PC-9 (cell line): ENCODE measurements at regions not wholly inside any gene's neighbourhood (a gene's known extent, or its start where the extent isn't known, plus 50 kb on each side); places are given as distances from the start of the nearest gene placed in this dataset.

Source experiments
- BruUV-seq: library from RNA; stranded (reverse); fragments of 400-500 nt; replicated peaks from 2 replicates; lab custom pipeline; 2021; lab: Mats Ljungman, UMichigan
- CTCF ChIA-PET: fragments of 300-600 bp; sonication (Branson Sonifier 250); formaldehyde crosslinking; loops from one replicate; lab custom pipeline; 2022; ENCODE audit warnings: antibody characterized with exemption; lab: Charles Lee
- POLR2A ChIA-PET: fragments of 300-600 bp; sonication (Branson Sonifier 250); formaldehyde crosslinking; loops from one replicate; lab custom pipeline; 2022; ENCODE audit warnings: antibody characterized with exemption; ENCODE audit not compliant: unreplicated experiment; lab: Charles Lee
- DNase-seq, 2 experiments: peaks; one replicate each; pipeline versions ENCODE4 v3.0.0 to v3.0.0-alpha.2; 2015 to 2022; ENCODE audit warnings: mixed read lengths in 1 of 2
- H2AFZ ChIP-seq: fragments of 200-600 bp; sonication (generic); 2 replicates; pipeline ENCODE4 v1.8.1; 2017; ENCODE audit warnings: antibody characterized with exemption
- H3F3A ChIP-seq: fragments of 200-600 bp; sonication (generic); 2 replicates; pipeline ENCODE4 v1.8.1; 2017; ENCODE audit warnings: antibody characterized with exemption, mild to moderate bottlenecking, low read depth; ENCODE audit not compliant: insufficient read depth
- H3K27ac ChIP-seq: fragments of 200-600 bp; sonication (generic); 2 replicates; pipeline ENCODE4 v1.6.1; 2016; ENCODE audit warnings: mixed run types
- H3K27me3 ChIP-seq: fragments of 200-600 bp; sonication (generic); 2 replicates; pipeline ENCODE4 v1.6.1; 2016; ENCODE audit warnings: low read depth, mixed run types; ENCODE audit not compliant: insufficient read depth
- H3K36me3 ChIP-seq: fragments of 200-600 bp; sonication (generic); 2 replicates; pipeline ENCODE4 v1.6.1; 2016; ENCODE audit warnings: low read depth, mixed run types
- H3K4me1 ChIP-seq: fragments of 200-600 bp; sonication (generic); replicated peaks from 2 replicates; pipeline ENCODE4 v1.6.1; 2016; ENCODE audit warnings: mixed run types; ENCODE audit not compliant: insufficient read depth
- H3K4me2 ChIP-seq: fragments of 200-600 bp; sonication (generic); 2 replicates; pipeline ENCODE4 v1.6.1; 2017; ENCODE audit warnings: mixed run types
- H3K4me3 ChIP-seq: fragments of 200-600 bp; sonication (generic); 2 replicates; pipeline ENCODE4 v1.6.1; 2016; ENCODE audit warnings: mixed run types
- H3K79me2 ChIP-seq: fragments of 200-600 bp; sonication (generic); 2 replicates; pipeline ENCODE4 v1.6.1; 2017; ENCODE audit warnings: low read depth, mixed run types
- H3K9me2 ChIP-seq: fragments of 200-600 bp; sonication (generic); 2 replicates; pipeline ENCODE4 v1.8.1; 2017; ENCODE audit warnings: mild to moderate bottlenecking; ENCODE audit not compliant: insufficient read depth
- H3K9me3 ChIP-seq: fragments of 200-600 bp; sonication (generic); 2 replicates; pipeline ENCODE4 v1.8.1; 2016; ENCODE audit warnings: low read depth; ENCODE audit not compliant: insufficient read depth
- H4K20me1 ChIP-seq: fragments of 200-600 bp; sonication (generic); 2 replicates; pipeline ENCODE4 v1.8.1; 2017; ENCODE audit not compliant: insufficient read depth
- EZH2 ChIP-seq: fragments of 200-600 bp; sonication (generic); IDR thresholded peaks from 2 replicates; pipeline ENCODE4 v1.8.0; 2017; ENCODE audit warnings: antibody characterized with exemption, low read depth
- intact Hi-C: fragments of 100-400 bp; cut with micrococcal nuclease; formaldehyde crosslinking; loops from one replicate; pipeline ENCODE4 v1.10.0; 2022; ENCODE audit not compliant: unreplicated experiment
- TF ChIP-seq, protein P1 (sequence below): fragments of 200-600 bp; sonication (generic); conservative IDR thresholded peaks from 2 replicates; pipeline ENCODE4 v1.6.1; 2017; ENCODE audit warnings: mixed run types, antibody characterized with exemption, mild to moderate bottlenecking, moderate library complexity

DNA sequence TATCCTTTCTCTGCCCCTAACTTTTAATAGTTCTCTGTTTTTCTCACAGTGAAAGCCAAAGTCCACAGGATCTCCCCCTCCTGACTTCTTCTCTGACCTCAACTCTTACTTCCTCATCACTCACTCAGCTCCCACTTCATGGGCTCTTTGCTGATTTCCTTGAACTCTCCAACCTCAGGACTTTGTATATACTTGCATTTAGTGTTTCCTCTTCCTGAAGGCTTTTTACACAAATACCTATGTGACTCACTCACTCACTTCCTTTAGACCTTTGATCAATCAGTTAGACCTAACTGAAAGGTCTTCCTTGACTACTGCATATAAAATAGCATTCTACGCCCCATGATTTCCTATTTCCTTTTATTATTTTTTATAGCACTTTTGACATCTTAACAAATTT, 233.1 kb upstream of the MEX3C start:
- Histone ChIP-seq H3K36me3 (no peaks in the 10 kb centered on the region), H3K4me1 (peaks cover 18% of the 10 kb centered on the region), H3K79me2 (no peaks in the 10 kb centered on the region), H4K20me1 (no peaks in the 10 kb centered on the region), H3K9me3 (no peaks in the 10 kb centered on the region), H3K9me2 (no peaks in the 10 kb centered on the region), H2AFZ (no peak overlapping the region), H3K27ac (no peak overlapping the region), H3K27me3 (no peaks in the 10 kb centered on the region), H3F3A (peaks cover 7% of the 10 kb centered on the region; the same call in 1 of the 2 replicates), H3K4me3 (no peak overlapping the region), H3K4me2 (no peak overlapping the region)
- no TSS peak for BruUV-seq
- no peak for TF ChIP-seq EZH2
- TF ChIP-seq, protein P1, sequence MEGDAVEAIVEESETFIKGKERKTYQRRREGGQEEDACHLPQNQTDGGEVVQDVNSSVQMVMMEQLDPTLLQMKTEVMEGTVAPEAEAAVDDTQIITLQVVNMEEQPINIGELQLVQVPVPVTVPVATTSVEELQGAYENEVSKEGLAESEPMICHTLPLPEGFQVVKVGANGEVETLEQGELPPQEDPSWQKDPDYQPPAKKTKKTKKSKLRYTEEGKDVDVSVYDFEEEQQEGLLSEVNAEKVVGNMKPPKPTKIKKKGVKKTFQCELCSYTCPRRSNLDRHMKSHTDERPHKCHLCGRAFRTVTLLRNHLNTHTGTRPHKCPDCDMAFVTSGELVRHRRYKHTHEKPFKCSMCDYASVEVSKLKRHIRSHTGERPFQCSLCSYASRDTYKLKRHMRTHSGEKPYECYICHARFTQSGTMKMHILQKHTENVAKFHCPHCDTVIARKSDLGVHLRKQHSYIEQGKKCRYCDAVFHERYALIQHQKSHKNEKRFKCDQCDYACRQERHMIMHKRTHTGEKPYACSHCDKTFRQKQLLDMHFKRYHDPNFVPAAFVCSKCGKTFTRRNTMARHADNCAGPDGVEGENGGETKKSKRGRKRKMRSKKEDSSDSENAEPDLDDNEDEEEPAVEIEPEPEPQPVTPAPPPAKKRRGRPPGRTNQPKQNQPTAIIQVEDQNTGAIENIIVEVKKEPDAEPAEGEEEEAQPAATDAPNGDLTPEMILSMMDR: no peak
- DNase-seq: peak in 1 of 2 experiments; percentile 71
- intact Hi-C loops: no loop called here
- ChIA-PET POLR2A (no interaction called here), CTCF (no interaction called here)

DNA sequence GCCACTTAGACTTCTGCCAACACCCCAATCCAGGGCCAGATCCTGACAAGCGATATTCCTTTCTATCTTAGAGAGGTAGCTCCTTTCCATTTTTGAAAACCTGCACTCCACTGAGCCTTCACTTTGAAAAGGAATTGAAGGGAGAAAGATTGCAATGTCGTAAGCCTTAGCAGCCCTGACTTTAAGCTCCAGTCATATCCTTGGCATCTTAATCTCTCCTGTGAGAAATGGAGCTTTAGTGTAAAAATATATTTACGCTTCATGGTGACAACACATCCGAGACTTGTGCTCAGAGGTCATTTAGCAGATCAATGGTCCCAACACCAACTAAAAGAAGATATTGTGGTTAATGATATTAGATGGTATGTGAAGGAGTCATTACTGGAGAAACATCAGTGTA, 235.8 kb upstream of the MEX3C start:
- no peak for DNase-seq
- BruUV-seq: no TSS peak
- Histone ChIP-seq H3F3A (no peaks in the 10 kb centered on the region), H3K79me2 (no peaks in the 10 kb centered on the region), H4K20me1 (no peaks in the 10 kb centered on the region), H3K9me2 (no peaks in the 10 kb centered on the region), H2AFZ (no peak overlapping the region), H3K4me2 (no peak overlapping the region), H3K27ac (no peak overlapping the region), H3K27me3 (no peaks in the 10 kb centered on the region), H3K9me3 (no peaks in the 10 kb centered on the region), H3K4me3 (no peak overlapping the region), H3K4me1 (peaks cover 5% of the 10 kb centered on the region; the same call in 1 of the 2 replicates), H3K36me3 (no peaks in the 10 kb centered on the region)
- ChIA-PET CTCF (no interaction called here), POLR2A (no interaction called here)
- intact Hi-C loops: no loop called here
- TF ChIP-seq, protein P1: no peak
- TF ChIP-seq EZH2: no peak

DNA sequence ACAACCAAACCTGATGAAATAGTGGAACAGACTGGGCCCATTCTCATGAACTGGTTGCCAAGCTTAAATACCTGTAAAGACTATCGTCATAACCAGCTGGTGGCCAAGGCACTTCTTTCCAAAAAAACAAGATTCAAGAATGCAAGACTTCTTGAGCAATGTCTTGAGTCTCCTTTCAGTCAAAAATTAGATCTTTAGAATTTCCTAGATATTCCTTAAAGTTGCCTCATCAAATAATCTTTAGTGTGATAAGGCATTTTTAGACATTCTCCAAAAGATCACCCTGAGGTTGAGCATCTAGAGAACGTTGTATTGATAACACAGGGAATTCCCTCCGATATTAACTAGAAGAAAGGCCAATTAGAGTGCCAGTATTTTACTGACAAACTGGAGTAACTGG, 236.4 kb upstream of the MEX3C start:
- no peaks in the 10 kb centered on the region for H3K27me3 ChIP-seq
- no peaks in the 10 kb centered on the region for H3K9me2 ChIP-seq
- H3K79me2 ChIP-seq: no peaks in the 10 kb centered on the region
- BruUV-seq: no TSS peak
- no peak overlapping the region for H2AFZ ChIP-seq
- POLR2A ChIA-PET: no interaction called here
- intact Hi-C loops: no loop called here
- H3K4me1 ChIP-seq: peaks cover 5% of the 10 kb centered on the region; the same call in 1 of the 2 replicates
- no peak overlapping the region for H3K4me2 ChIP-seq
- DNase-seq: no peak
- no peak overlapping the region for H3K27ac ChIP-seq
- H3K4me3 ChIP-seq: no peak overlapping the region
- H3K9me3 ChIP-seq: no peaks in the 10 kb centered on the region
- TF ChIP-seq EZH2: no peak
- TF ChIP-seq, protein P1: no peak
- H3F3A ChIP-seq: no peaks in the 10 kb centered on the region
- H4K20me1 ChIP-seq: no peaks in the 10 kb centered on the region
- CTCF ChIA-PET: no interaction called here
- no peaks in the 10 kb centered on the region for H3K36me3 ChIP-seq
